GM21367 (cell line): ENCODE measurements at regions not wholly inside any gene's neighbourhood (a gene's known extent, or its start where the extent isn't known, plus 50 kb on each side); places are given as distances from the start of the nearest gene placed in this dataset.

Experiments used
- ATAC-seq: cut with Tn5 transposase; IDR thresholded peaks from one replicate; pipeline ENCODE4 v1.9.1; 2021; ENCODE audit not compliant: unreplicated experiment

- no peak for ATAC-seq
These were observed 60.0 kb downstream of the NRN1 start for GRCh38 chr6:5946701-5947100.

- no peak for ATAC-seq
These were observed 60.5 kb downstream of the NRN1 start for GRCh38 chr6:5946181-5946580.

- ATAC-seq: no peak
These were observed 63.1 kb downstream of the NRN1 start for GRCh38 chr6:5943591-5943990.

- ATAC-seq: no peak
These were observed 64.1 kb downstream of the NRN1 start for GRCh38 chr6:5942591-5942990.

GRCh38 chr6:5941188-5941587 lies 65.5 kb downstream of the NRN1 start:
- ATAC-seq: no peak

- no peak for ATAC-seq
These were observed 67.8 kb downstream of the NRN1 start for GRCh38 chr6:5938934-5939333.

GRCh38 chr6:5937936-5938706 lies 68.6 kb downstream of the NRN1 start:
- ATAC-seq: no peak

- no peak for ATAC-seq
These were observed 69.4 kb downstream of the NRN1 start for GRCh38 chr6:5937169-5937909.

- ATAC-seq: no peak
These were observed 70.1 kb downstream of the NRN1 start for GRCh38 chr6:5936631-5937030.

- no peak for ATAC-seq
These were observed 70.6 kb downstream of the NRN1 start for GRCh38 chr6:5936140-5936539.

GRCh38 chr6:5930968-5931367 lies 75.8 kb downstream of the NRN1 start:
- ATAC-seq: no peak

GRCh38 chr6:5930143-5930770 lies 76.5 kb downstream of the NRN1 start:
- no peak for ATAC-seq

- ATAC-seq: no peak
These were observed 82.9 kb downstream of the NRN1 start for GRCh38 chr6:5923840-5924239.

GRCh38 chr6:5922230-5922629 lies 84.5 kb downstream of the NRN1 start:
- no peak for ATAC-seq

GRCh38 chr6:5909721-5910120 lies 97.0 kb downstream of the NRN1 start:
- no peak for ATAC-seq

- ATAC-seq: no peak
These were observed 99.9 kb downstream of the NRN1 start for GRCh38 chr6:5906842-5907241.

GRCh38 chr6:5906340-5906670 lies 100.4 kb downstream of the NRN1 start:
- ATAC-seq: no peak

- no peak for ATAC-seq
These were observed 101.0 kb downstream of the NRN1 start for GRCh38 chr6:5905431-5906339.

GRCh38 chr6:5904532-5904931 lies 102.2 kb downstream of the NRN1 start:
- no peak for ATAC-seq

GRCh38 chr6:5899216-5900045 lies 107.3 kb downstream of the NRN1 start:
- no peak for ATAC-seq
